ENCODE measurements at regions not wholly inside any gene's neighbourhood (a gene's known extent, or its start where the extent isn't known, plus 50 kb on each side); places are given as distances from the start of the nearest gene placed in this dataset.

DNA sequence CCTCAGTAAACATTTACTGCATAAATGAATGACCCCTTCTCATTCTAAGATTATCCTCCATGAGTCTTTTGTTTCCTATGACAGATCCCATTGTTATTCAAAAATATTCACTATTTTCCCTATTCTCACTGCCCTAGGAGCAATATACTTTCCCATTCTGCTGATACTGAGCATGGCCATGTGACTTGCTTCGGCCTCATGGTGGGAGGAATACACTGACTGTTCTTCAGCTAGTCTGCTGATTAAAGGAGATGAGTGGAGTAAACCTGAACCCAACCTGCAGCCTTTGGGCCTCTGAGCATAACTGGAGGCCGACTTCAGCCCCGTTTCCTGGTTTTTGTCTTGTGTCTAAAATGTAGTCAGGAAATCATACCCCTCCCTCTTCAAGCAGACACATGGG lies 531.8 kb upstream of the SALL1 start:
- no peaks in the 10 kb centered on the region for H3K27me3 ChIP-seq (ENCODE audit: insufficient read depth)
- ATAC-seq (peak; percentile 61; the same call in 2 of the 3 replicates), DNase-seq (ENCODE audit: low spot score) (peak; percentile 3)
- H3K4me3 Mint-ChIP-seq = no peak overlapping the region
- H3K27ac ChIP-seq (ENCODE audit: low read depth) = no peak overlapping the region
- H4K20me1 ChIP-seq (replicated peaks; ENCODE audit: insufficient read depth) = no peaks in the 10 kb centered on the region
- no peaks in the 10 kb centered on the region for H3F3A ChIP-seq (replicated peaks; ENCODE audit: low read depth)
- no peaks in the 10 kb centered on the region; the same call in 2 of the 3 replicates for H3K9me3 Mint-ChIP-seq
- H3K36me3 Mint-ChIP-seq (ENCODE audit: low read depth) = no peaks in the 10 kb centered on the region
- peaks cover 4% of the 10 kb centered on the region for H3K27me3 Mint-ChIP-seq (ENCODE audit: insufficient read depth, low read depth, poor library complexity)
- peaks cover 4% of the 10 kb centered on the region; the same call in 1 of the 2 replicates for H3K9me2 ChIP-seq (ENCODE audit: insufficient read depth)
- peak overlapping the region; percentile 92; the same call in 1 of the 2 replicates for H2AFZ ChIP-seq
- H3K4me1 Mint-ChIP-seq = peaks cover 16% of the 10 kb centered on the region
- no peaks in the 10 kb centered on the region for H3K36me3 ChIP-seq (ENCODE audit: insufficient read depth)
- H3K4me3 ChIP-seq = no peak overlapping the region
- peaks cover 12% of the 10 kb centered on the region for H3K4me1 ChIP-seq (ENCODE audit: insufficient read depth)
- H3K79me2 ChIP-seq (replicated peaks; ENCODE audit: insufficient read depth) = no peaks in the 10 kb centered on the region
- TF ChIP-seq JUNB (IDR thresholded peaks at IDR 0.05; ENCODE audit: unreplicated experiment) (no peak), POLR2AphosphoS5 (IDR thresholded peaks at IDR 0.05; ENCODE audit: low read depth) (no peak), ZNF331 (CRISPR knock-in tag; IDR thresholded peaks at IDR 0.05; ENCODE audit: low read depth) (no peak), CREB1 (CRISPR knock-in tag; IDR thresholded peaks at IDR 0.05; ENCODE audit: low read depth) (no peak), EZH2 (IDR thresholded peaks at IDR 0.05; ENCODE audit: low read depth, unreplicated experiment) (no peak)
- TF ChIP-seq, protein P1, sequence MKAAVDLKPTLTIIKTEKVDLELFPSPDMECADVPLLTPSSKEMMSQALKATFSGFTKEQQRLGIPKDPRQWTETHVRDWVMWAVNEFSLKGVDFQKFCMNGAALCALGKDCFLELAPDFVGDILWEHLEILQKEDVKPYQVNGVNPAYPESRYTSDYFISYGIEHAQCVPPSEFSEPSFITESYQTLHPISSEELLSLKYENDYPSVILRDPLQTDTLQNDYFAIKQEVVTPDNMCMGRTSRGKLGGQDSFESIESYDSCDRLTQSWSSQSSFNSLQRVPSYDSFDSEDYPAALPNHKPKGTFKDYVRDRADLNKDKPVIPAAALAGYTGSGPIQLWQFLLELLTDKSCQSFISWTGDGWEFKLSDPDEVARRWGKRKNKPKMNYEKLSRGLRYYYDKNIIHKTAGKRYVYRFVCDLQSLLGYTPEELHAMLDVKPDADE (IDR thresholded peaks at IDR 0.05) = no peak
- TF ChIP-seq, protein P2, sequence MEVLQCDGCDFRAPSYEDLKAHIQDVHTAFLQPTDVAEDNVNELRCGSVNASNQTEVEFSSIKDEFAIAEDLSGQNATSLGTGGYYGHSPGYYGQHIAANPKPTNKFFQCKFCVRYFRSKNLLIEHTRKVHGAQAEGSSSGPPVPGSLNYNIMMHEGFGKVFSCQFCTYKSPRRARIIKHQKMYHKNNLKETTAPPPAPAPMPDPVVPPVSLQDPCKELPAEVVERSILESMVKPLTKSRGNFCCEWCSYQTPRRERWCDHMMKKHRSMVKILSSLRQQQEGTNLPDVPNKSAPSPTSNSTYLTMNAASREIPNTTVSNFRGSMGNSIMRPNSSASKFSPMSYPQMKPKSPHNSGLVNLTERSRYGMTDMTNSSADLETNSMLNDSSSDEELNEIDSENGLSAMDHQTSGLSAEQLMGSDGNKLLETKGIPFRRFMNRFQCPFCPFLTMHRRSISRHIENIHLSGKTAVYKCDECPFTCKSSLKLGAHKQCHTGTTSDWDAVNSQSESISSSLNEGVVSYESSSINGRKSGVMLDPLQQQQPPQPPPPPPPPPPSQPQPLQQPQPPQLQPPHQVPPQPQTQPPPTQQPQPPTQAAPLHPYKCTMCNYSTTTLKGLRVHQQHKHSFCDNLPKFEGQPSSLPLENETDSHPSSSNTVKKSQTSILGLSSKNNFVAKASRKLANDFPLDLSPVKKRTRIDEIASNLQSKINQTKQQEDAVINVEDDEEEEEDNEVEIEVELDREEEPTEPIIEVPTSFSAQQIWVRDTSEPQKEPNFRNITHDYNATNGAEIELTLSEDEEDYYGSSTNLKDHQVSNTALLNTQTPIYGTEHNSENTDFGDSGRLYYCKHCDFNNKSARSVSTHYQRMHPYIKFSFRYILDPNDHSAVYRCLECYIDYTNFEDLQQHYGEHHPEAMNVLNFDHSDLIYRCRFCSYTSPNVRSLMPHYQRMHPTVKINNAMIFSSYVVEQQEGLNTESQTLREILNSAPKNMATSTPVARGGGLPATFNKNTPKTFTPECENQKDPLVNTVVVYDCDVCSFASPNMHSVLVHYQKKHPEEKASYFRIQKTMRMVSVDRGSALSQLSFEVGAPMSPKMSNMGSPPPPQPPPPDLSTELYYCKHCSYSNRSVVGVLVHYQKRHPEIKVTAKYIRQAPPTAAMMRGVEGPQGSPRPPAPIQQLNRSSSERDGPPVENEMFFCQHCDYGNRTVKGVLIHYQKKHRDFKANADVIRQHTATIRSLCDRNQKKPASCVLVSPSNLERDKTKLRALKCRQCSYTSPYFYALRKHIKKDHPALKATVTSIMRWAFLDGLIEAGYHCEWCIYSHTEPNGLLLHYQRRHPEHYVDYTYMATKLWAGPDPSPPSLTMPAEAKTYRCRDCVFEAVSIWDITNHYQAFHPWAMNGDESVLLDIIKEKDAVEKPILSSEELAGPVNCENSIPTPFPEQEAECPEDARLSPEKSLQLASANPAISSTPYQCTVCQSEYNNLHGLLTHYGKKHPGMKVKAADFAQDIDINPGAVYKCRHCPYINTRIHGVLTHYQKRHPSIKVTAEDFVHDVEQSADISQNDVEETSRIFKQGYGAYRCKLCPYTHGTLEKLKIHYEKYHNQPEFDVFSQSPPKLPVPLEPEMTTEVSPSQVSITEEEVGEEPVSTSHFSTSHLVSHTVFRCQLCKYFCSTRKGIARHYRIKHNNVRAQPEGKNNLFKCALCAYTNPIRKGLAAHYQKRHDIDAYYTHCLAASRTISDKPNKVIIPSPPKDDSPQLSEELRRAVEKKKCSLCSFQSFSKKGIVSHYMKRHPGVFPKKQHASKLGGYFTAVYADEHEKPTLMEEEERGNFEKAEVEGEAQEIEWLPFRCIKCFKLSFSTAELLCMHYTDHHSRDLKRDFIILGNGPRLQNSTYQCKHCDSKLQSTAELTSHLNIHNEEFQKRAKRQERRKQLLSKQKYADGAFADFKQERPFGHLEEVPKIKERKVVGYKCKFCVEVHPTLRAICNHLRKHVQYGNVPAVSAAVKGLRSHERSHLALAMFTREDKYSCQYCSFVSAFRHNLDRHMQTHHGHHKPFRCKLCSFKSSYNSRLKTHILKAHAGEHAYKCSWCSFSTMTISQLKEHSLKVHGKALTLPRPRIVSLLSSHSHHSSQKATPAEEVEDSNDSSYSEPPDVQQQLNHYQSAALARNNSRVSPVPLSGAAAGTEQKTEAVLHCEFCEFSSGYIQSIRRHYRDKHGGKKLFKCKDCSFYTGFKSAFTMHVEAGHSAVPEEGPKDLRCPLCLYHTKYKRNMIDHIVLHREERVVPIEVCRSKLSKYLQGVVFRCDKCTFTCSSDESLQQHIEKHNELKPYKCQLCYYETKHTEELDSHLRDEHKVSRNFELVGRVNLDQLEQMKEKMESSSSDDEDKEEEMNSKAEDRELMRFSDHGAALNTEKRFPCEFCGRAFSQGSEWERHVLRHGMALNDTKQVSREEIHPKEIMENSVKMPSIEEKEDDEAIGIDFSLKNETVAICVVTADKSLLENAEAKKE (CRISPR knock-in tag; IDR thresholded peaks at IDR 0.05) = 0 out of 2 replicates have a peak, but pooled peaks have one; percentile 3
- TF ChIP-seq, protein P3, sequence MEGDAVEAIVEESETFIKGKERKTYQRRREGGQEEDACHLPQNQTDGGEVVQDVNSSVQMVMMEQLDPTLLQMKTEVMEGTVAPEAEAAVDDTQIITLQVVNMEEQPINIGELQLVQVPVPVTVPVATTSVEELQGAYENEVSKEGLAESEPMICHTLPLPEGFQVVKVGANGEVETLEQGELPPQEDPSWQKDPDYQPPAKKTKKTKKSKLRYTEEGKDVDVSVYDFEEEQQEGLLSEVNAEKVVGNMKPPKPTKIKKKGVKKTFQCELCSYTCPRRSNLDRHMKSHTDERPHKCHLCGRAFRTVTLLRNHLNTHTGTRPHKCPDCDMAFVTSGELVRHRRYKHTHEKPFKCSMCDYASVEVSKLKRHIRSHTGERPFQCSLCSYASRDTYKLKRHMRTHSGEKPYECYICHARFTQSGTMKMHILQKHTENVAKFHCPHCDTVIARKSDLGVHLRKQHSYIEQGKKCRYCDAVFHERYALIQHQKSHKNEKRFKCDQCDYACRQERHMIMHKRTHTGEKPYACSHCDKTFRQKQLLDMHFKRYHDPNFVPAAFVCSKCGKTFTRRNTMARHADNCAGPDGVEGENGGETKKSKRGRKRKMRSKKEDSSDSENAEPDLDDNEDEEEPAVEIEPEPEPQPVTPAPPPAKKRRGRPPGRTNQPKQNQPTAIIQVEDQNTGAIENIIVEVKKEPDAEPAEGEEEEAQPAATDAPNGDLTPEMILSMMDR (conservative IDR thresholded peaks at IDR 0.05; ENCODE audit: low read depth in 2 of 2) = no peak
- H3K4me2 ChIP-seq = peak overlapping the region; percentile 28; the same call in 1 of the 2 replicates
- H3K27ac Mint-ChIP-seq = no peak overlapping the region
